Stimulated activated CD8-positive, alpha-beta memory T cell treated with anti-CD3 and anti-CD28 coated beads, Interleukin-12 subunit alpha, Interleukin-12 subunit beta, amount 100 ng/mL, for 4 hours (primary cell): ENCODE measurements at regions not wholly inside any gene's neighbourhood (a gene's known extent, or its start where the extent isn't known, plus 50 kb on each side); places are given as distances from the start of the nearest gene placed in this dataset.
"Not testable (repeated sequence)": the region's sequence is repeated elsewhere in the genome, so short reads cannot be mapped to it uniquely, and the experiment has no call there.

Source experiments
- DNase-seq: peaks from one replicate; pipeline ENCODE4 v3.0.0-alpha.2; 2020; ENCODE audit warnings: low read depth

GRCh38 chr2:207328944-207329386, 163.2 kb upstream of the KLF7 start:
- no peak for DNase-seq

- DNase-seq = no peak
Measured at GRCh38 chr2:207330912-207331311, 165.2 kb upstream of the KLF7 start.

- no peak for DNase-seq
Measured at GRCh38 chr2:207331674-207332073, 165.9 kb upstream of the KLF7 start.

GRCh38 chr2:207332480-207333212, 166.9 kb upstream of the KLF7 start:
- DNase-seq = no peak

GRCh38 chr2:207333599-207334300, 168.0 kb upstream of the KLF7 start:
- no peak for DNase-seq

GRCh38 chr2:207334301-207334623, 168.5 kb upstream of the KLF7 start:
- no peak for DNase-seq

GRCh38 chr2:207334624-207335371, 169.1 kb upstream of the KLF7 start:
- no peak for DNase-seq

- no peak for DNase-seq
Measured at GRCh38 chr2:207337234-207338219, 171.8 kb upstream of the KLF7 start.

- no peak for DNase-seq
Measured at GRCh38 chr2:207338220-207338607, 172.5 kb upstream of the KLF7 start.

GRCh38 chr2:207338610-207339009, 172.9 kb upstream of the KLF7 start:
- no peak for DNase-seq

GRCh38 chr2:207341112-207341750, 175.5 kb upstream of the KLF7 start:
- no peak for DNase-seq

GRCh38 chr2:207341804-207342203, 176.1 kb upstream of the KLF7 start:
- no peak for DNase-seq

GRCh38 chr2:207344596-207345394, 179.0 kb upstream of the KLF7 start:
- DNase-seq = not testable (repeated sequence)

- DNase-seq = no peak
Measured at GRCh38 chr2:207351171-207351570, 178.6 kb upstream of the CREB1 start.

- no peak for DNase-seq
Measured at GRCh38 chr2:207352978-207353671, 176.6 kb upstream of the CREB1 start.

- no peak for DNase-seq
Measured at GRCh38 chr2:207353836-207354235, 175.9 kb upstream of the CREB1 start.

- DNase-seq = no peak
Measured at GRCh38 chr2:207354462-207354861, 175.3 kb upstream of the CREB1 start.

GRCh38 chr2:207356567-207356966, 173.2 kb upstream of the CREB1 start:
- no peak for DNase-seq

- no peak for DNase-seq
Measured at GRCh38 chr2:207357216-207357615, 172.5 kb upstream of the CREB1 start.

GRCh38 chr2:207362716-207363115, 167.0 kb upstream of the CREB1 start:
- DNase-seq = no peak
